Esophagus muscularis mucosa (tissue), 4 donors: ENCODE measurements at regions not wholly inside any gene's neighbourhood (a gene's known extent, or its start where the extent isn't known, plus 50 kb on each side); places are given as distances from the start of the nearest gene placed in this dataset.

Experiments used
- DNase-seq: peaks from one replicate; pipeline ENCODE4 v3.0.0-alpha.2; 2017; ENCODE audit errors: extremely low spot score
- H3K27ac ChIP-seq, 4 donors: fragments of 200-600 bp; sonication (generic); replicated peaks in 1 of 4; 1 replicate in 3 of 4; 2 replicates in 1 of 4; pipeline ENCODE4 v1.5.1; 2016 to 2019; ENCODE audit warnings: mild to moderate bottlenecking in 1 of 4
- H3K27me3 ChIP-seq, 4 donors: fragments of 200-600 bp; sonication (generic); one replicate each; pipeline versions ENCODE4 v1.5.1 to v1.6.0; 2016 to 2019
- H3K36me3 ChIP-seq, 4 donors: fragments of 200-600 bp; sonication (generic); one replicate each; pipeline ENCODE4 v1.5.1; 2016 to 2019
- H3K4me1 ChIP-seq, 4 donors: fragments of 200-600 bp; sonication (generic); one replicate each; pipeline ENCODE4 v1.5.1; 2016 to 2019
- H3K4me3 ChIP-seq, 4 donors: fragments of 200-600 bp; sonication (generic); 1 replicate in 2 of 4; 2 replicates in 2 of 4; pipeline ENCODE4 v1.5.1; 2016 to 2019; ENCODE audit warnings: mild to moderate bottlenecking in 4 of 4, moderate library complexity in 1 of 4
- H3K9me3 ChIP-seq, 4 donors: fragments of 200-600 bp; sonication (generic); 1 replicate in 3 of 4; 2 replicates in 1 of 4; pipeline ENCODE4 v1.5.1; 2016 to 2019
- CTCF ChIP-seq, 3 experiments: fragments of 200-600 bp in 2 of 3; fragments of 450-650 bp in 1 of 3; sonication (generic) in 2 of 3; IDR thresholded peaks; one replicate each; pipeline ENCODE4 v1.5.1; 2017 to 2019; ENCODE audit warnings: antibody characterized with exemption in 3 of 3, mild to moderate bottlenecking in 2 of 3, moderate library complexity in 1 of 3
- EP300 ChIP-seq: sonication (generic); formaldehyde crosslinking; IDR thresholded peaks from one replicate; pipeline ENCODE4 v1.6.1; 2017; ENCODE audit warnings: antibody characterized with exemption
- POLR2A ChIP-seq: fragments of 450-650 bp; IDR thresholded peaks from one replicate; pipeline ENCODE4 v1.6.1; 2017; ENCODE audit warnings: antibody characterized with exemption, moderate library complexity, mild to moderate bottlenecking, low read depth
- POLR2AphosphoS5 ChIP-seq, 2 donors: sonication (generic); formaldehyde crosslinking; IDR thresholded peaks; one replicate each; pipeline ENCODE4 v1.6.1; 2017; ENCODE audit warnings: antibody characterized with exemption in 2 of 2
- WGBS: methylation state at CpG from one replicate; pipeline ENCODE4 v1.1.5; 2018; 5-methylcytosine and 5-hydroxymethylcytosine counted together
- intact Hi-C: fragments of 100-400 bp; cut with DNase I; formaldehyde crosslinking; loops from one replicate; pipeline ENCODE4 v1.15.1; 2023

- intact Hi-C loops = no loop called here
- Histone ChIP-seq H3K9me3 (peaks cover 0 to 8% (median under 1%) of the 10 kb centered on the region in 4 donors), H3K4me1 (no peaks in the 10 kb centered on the region), H3K36me3 (no peaks in the 10 kb centered on the region), H3K27me3 (no peaks in the 10 kb centered on the region), H3K27ac (no peak overlapping the region), H3K4me3 (no peak overlapping the region)
- WGBS = 85% methylated on average over 1 of the region's 1 CpG
- TF ChIP-seq CTCF (IDR thresholded peaks at IDR 0.05) (no peak), EP300 (no peak), POLR2A (no peak), POLR2AphosphoS5 (IDR thresholded peaks at IDR 0.05) (no peak)
- no peak for DNase-seq
These were observed 147.2 kb downstream of the TMEM38B start for GRCh38 chr9:105841562-105841961.

- Histone ChIP-seq H3K4me3 (no peak overlapping the region), H3K9me3 (peaks cover 0 to 8% (median 2%) of the 10 kb centered on the region in 4 donors), H3K27me3 (no peaks in the 10 kb centered on the region), H3K27ac (no peak overlapping the region), H3K4me1 (no peaks in the 10 kb centered on the region), H3K36me3 (no peaks in the 10 kb centered on the region)
- TF ChIP-seq EP300 (no peak), CTCF (IDR thresholded peaks at IDR 0.05) (peak; percentile 43 to 64 (median 48))
- DNase-seq = peak; percentile 53
- 46% methylated on average over 4 of the region's 4 CpGs for WGBS
- intact Hi-C loops = no loop called here
These were observed 147.8 kb downstream of the TMEM38B start for GRCh38 chr9:105842023-105842644.

- Histone ChIP-seq H3K4me1 (no peaks in the 10 kb centered on the region), H3K27ac (no peak overlapping the region), H3K27me3 (no peaks in the 10 kb centered on the region), H3K4me3 (no peak overlapping the region), H3K36me3 (no peaks in the 10 kb centered on the region), H3K9me3 (peaks cover 0 to 7% (median 2%) of the 10 kb centered on the region in 4 donors)
- 77% methylated on average over 1 of the region's 1 CpG for WGBS
- TF ChIP-seq POLR2A = no peak
- no peak for TF ChIP-seq CTCF (IDR thresholded peaks at IDR 0.05)
- no peak for TF ChIP-seq EP300
- no peak for TF ChIP-seq POLR2AphosphoS5 (IDR thresholded peaks at IDR 0.05)
- intact Hi-C loops = no loop called here
- no peak for DNase-seq
These were observed 152.5 kb downstream of the TMEM38B start for GRCh38 chr9:105846825-105847224.

- Histone ChIP-seq H3K9me3 (peaks cover 0 to 7% (median 0%) of the 10 kb centered on the region in 4 donors), H3K27ac (no peak overlapping the region), H3K27me3 (no peaks in the 10 kb centered on the region), H3K36me3 (no peaks in the 10 kb centered on the region), H3K4me3 (no peak overlapping the region), H3K4me1 (no peaks in the 10 kb centered on the region)
- intact Hi-C loops = no loop called here
- TF ChIP-seq EP300 (no peak), POLR2AphosphoS5 (IDR thresholded peaks at IDR 0.05) (no peak), POLR2A (no peak), CTCF (IDR thresholded peaks at IDR 0.05) (no peak)
- 80% methylated on average over 4 of the region's 4 CpGs for WGBS
- peak; percentile 60 for DNase-seq
These were observed 156.6 kb downstream of the TMEM38B start for GRCh38 chr9:105850852-105851500.
